Endothelial cell of umbilical vein (primary cell): ENCODE measurements at regions not wholly inside any gene's neighbourhood (a gene's known extent, or its start where the extent isn't known, plus 50 kb on each side); places are given as distances from the start of the nearest gene placed in this dataset.

ENCODE experiments used
- EZH2 ChIP-seq: IDR thresholded peaks from 2 replicates; pipeline ENCODE4 v1.6.1; 2012; ENCODE audit warnings: borderline replicate concordance, low read depth, mild to moderate bottlenecking, moderate library complexity, low read length, inconsistent platforms; ENCODE audit not compliant: severe bottlenecking
- FOS ChIP-seq: IDR thresholded peaks from 2 replicates; pipeline ENCODE4 v1.6.1; 2011; ENCODE audit warnings: mild to moderate bottlenecking, low read length, moderate library complexity, borderline replicate concordance; ENCODE audit not compliant: insufficient read depth
- GATA2 ChIP-seq: IDR thresholded peaks from 2 replicates; pipeline ENCODE4 v1.7.0; 2011; ENCODE audit warnings: low read depth, mild to moderate bottlenecking, moderate library complexity, mixed read lengths, low read length; ENCODE audit not compliant: insufficient read length, insufficient read depth
- POLR2A ChIP-seq: IDR thresholded peaks from 2 replicates; pipeline ENCODE4 v1.6.1; 2012; ENCODE audit warnings: low read depth, mild to moderate bottlenecking, control low read depth, low read length
- POLR2AphosphoS5 ChIP-seq: IDR thresholded peaks from 2 replicates; pipeline ENCODE4 v1.6.1; 2012; ENCODE audit warnings: low read depth, mild to moderate bottlenecking, control low read depth, low read length, moderate library complexity; ENCODE audit not compliant: insufficient read depth
- TF ChIP-seq, protein P1 (sequence below), 2 donors: IDR thresholded peaks; 1 replicate in 1 of 2; 2 replicates in 1 of 2; pipeline ENCODE4 v1.5.1; 2011; ENCODE audit warnings: low read length in 2 of 2, mild to moderate bottlenecking in 2 of 2, moderate library complexity in 2 of 2, control low read depth in 1 of 2, inconsistent platforms in 1 of 2, low read depth in 1 of 2; ENCODE audit not compliant: insufficient read depth in 1 of 2; ENCODE audit errors: extremely low read depth in 1 of 2
- TF ChIP-seq, protein P2 (sequence below): IDR thresholded peaks from 2 replicates; pipeline ENCODE4 v1.6.1; 2011; ENCODE audit not compliant: insufficient read depth, insufficient read length

DNA sequence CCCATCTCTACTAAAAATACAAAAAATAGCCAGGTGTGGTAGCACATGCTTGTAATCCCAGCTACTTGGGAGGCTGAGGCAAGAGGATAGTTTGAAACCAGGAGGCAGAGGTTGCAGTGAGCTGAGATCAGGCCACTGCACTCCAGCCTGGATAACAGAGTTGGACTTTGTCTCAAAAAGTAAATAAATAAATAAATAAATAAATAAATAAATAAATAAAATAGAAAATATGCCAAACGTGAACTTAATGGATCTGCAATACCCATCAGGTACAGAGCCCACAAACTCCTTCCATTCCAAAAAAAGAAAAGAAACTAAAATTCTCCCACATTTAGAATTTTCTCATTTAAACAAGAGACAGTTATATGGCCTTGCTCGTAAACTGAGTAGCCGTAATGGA, 702.7 kb downstream of the CDH18 start:
- TF ChIP-seq, protein P1, sequence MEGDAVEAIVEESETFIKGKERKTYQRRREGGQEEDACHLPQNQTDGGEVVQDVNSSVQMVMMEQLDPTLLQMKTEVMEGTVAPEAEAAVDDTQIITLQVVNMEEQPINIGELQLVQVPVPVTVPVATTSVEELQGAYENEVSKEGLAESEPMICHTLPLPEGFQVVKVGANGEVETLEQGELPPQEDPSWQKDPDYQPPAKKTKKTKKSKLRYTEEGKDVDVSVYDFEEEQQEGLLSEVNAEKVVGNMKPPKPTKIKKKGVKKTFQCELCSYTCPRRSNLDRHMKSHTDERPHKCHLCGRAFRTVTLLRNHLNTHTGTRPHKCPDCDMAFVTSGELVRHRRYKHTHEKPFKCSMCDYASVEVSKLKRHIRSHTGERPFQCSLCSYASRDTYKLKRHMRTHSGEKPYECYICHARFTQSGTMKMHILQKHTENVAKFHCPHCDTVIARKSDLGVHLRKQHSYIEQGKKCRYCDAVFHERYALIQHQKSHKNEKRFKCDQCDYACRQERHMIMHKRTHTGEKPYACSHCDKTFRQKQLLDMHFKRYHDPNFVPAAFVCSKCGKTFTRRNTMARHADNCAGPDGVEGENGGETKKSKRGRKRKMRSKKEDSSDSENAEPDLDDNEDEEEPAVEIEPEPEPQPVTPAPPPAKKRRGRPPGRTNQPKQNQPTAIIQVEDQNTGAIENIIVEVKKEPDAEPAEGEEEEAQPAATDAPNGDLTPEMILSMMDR (IDR thresholded peaks at IDR 0.05; ENCODE audit: extremely low read depth in 1 of 2, insufficient read depth in 1 of 2, low read depth in 1 of 2, low read length in 2 of 2): no peak
- TF ChIP-seq EZH2: no peak
- no peak for TF ChIP-seq POLR2AphosphoS5
- TF ChIP-seq POLR2A: no peak
- no peak for TF ChIP-seq GATA2
- no peak for TF ChIP-seq FOS
- TF ChIP-seq, protein P2, sequence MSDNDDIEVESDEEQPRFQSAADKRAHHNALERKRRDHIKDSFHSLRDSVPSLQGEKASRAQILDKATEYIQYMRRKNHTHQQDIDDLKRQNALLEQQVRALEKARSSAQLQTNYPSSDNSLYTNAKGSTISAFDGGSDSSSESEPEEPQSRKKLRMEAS: no peak
